DMS153 (cell line): ENCODE measurements at regions not wholly inside any gene's neighbourhood (a gene's known extent, or its start where the extent isn't known, plus 50 kb on each side); places are given as distances from the start of the nearest gene placed in this dataset.

Experiments
- DNase-seq: peaks from one replicate; lab custom pipeline; 2025; lab: John Stamatoyannopoulos, UW

DNA sequence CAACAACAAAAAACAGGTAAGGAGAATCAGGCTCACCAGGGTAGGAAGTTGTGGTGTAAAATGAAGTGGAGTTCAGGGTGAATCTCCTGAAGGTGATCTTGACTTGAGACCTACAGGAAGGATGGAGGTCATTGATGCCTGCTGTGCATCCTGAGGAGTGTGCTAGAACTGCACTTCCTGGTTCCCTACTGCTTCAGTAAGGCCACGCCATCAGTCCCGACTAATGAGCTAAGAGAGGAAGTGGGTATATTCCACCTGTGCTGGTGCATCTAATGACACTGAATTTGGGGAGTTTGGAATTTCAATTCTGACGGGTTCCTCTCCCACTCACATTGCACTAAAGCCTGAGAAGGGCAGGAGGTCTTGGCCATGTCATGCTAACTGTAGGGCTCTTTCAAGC is 349.3 kb upstream of the SLC14A2 start:
- no peak for DNase-seq

- no peak for DNase-seq
These were observed 347.7 kb upstream of the SLC14A2 start for GRCh38 chr18:45267622-45268021.

GRCh38 chr18:45268583-45268982 is 346.7 kb upstream of the SLC14A2 start:
- DNase-seq, result no peak

DNA sequence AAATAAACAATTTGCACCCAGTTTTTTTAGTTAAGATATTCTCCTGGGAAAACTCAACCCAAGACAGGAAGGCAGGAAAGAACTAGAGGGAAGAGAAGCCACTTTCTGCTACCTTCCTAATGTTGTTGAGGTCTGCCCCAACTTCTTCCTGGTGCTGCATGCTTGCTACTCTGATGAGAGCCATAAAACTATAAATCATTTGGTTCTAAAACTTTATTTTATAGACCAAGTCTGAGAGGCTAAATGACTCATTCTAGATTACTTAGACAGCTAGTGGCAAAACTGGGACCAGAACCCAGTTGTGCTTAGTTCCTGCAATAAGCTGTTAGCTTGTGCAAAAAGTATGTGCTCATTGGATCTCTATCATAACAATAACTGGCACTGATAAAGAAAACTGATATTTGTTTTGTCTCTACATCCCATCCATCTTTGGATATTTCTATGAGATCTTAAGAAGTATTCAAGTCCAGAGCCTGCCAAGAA is 344.9 kb upstream of the SLC14A2 start:
- DNase-seq, result no peak

DNA sequence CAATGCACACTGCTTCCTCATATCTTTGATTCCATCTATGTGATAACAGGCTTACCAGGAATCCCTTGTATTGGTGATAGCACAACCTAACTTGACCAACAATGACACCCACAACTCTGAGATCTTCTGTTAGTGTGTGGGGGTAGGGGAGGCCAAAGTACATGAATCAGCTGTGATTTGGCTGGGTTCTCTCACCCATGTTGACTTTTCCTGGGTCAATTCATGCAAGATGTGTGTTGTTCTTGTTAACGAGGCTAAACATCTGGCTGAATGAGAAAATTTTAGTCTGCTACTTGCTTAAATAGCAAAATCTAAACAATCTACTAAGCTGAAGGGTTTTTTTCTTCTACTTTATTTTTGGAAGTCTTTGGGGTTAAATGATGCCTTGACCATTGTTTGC is 341.2 kb upstream of the SLC14A2 start:
- DNase-seq, result no peak

DNA sequence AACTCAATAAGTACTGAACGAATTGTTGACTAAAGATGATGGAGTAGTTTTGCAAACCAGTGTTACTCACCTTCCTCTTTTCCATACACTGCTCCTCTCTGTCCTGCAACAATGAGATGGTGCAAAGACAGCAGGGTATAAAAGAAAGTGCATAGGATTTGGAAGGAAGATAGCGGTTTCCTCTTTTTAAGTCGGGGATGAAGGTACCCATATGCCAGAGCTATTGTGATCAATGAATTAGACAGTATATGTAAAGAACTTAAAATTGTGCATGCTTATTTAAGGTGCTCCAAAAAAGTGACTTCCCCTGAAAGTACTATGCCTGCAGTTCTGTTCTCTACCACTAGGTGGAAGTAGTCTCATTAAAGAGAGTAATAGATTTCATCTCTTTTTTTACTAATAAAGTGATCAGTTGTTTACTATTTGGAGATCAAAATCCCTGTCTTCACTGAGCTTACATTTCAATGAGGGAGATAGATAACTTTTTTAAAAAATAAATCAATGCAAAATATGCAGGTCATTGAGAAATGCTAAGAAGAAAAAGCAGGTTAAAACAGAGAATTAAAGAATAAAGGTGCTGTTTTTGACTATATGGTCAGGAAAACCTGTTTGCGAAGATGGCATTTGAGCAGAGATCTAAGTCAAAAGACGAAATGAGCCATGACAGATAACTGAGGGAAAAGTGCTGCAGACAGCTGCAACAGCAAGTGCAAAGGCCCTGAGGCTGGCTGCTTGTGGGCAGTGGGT is 339.7 kb upstream of the SLC14A2 start:
- DNase-seq, result no peak

DNA sequence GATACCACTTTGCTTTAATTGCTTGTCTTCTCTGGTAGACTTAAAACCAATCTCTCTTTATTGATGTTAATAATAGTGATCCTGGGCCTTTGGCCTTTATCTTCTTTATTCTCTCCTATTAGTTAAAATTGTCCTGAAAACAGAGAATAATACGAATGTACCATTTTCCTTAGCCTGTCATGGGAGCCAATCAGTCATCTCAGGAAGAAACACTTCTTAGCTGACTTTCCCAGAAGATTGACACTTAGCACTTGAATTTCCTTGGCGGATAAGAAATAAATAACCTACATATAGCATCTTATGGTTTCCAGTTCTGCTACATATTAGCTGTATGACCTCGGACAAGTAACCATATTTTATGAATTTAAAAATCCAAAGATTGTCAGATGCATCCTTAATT is 338.4 kb upstream of the SLC14A2 start:
- DNase-seq, result no peak

GRCh38 chr18:45277908-45278307 is 337.4 kb upstream of the SLC14A2 start:
- peak; percentile 17 for DNase-seq

- no peak for DNase-seq
These were observed 334.6 kb upstream of the SLC14A2 start for GRCh38 chr18:45280481-45281276.

DNA sequence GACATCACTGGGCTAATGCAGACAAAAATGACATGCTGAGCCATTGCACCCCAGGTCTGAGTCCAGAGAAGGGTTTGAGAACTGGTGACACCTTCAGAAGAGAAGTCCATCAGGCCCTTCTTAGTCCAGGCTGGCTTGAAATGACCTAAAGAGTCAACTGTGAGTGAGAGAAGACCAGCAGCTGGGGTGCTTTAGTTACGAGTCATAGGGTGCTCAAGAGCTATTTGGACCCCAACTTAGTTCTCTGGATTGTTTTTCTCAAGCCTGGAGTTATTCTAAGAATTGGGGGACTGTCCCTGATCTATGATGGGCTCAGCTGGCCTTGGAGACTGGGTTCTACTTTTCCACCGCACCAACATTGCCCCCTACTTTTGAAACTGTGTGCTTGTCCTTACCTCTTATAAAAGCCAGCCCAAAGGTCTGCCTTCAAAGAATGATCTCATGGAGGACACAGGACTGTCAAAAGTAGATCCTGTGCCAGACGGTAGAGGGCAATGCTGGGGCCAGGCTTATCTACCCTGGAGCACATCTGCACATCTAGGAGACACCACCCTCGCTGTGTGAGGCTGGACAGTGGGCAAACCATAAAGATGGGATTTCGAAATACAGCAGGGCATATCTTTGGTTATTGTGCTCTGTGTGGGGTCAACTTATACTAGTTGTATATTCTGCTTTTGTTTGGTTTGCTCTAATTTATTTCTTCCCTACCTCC is 333.0 kb upstream of the SLC14A2 start:
- DNase-seq, result no peak

DNA sequence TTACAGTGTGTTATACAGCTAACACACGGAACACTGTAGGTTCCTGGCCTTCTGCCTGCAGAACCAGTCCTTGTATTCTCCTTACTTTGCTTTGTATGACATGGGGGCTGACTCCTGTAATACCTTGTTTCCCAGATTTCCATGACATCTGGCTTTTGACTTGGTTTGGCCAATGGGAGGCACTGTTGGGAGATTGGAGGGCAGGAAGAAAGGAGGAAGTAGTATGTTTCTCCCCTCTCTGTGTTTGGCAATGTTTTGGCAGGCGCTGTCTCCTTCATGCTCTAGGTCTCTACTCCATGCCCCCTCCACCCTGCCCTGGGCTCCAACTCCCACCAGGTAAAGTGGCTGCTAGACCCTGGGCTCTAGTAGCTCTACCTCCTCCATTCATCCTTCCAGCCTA is 331.1 kb upstream of the SLC14A2 start:
- no peak for DNase-seq

DNA sequence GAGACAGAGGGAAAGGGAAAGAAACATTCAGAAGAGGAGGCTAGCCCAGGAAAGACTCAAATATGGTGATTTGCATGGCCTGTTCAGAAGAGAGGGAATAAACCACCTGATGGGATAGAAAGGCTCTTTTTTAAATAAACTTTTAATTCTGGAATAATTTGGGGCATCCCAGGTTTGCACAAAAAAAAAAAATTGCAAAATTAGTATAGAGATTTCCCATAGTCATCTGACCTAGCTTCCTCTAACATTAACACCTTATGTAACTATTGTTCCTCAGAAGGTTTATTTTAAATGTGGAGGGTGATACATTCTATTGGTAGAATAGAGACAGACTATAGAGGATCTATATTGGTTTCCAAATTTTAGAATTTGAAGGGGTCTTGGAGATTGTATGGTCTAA is 330.4 kb upstream of the SLC14A2 start:
- DNase-seq, result no peak

DNA sequence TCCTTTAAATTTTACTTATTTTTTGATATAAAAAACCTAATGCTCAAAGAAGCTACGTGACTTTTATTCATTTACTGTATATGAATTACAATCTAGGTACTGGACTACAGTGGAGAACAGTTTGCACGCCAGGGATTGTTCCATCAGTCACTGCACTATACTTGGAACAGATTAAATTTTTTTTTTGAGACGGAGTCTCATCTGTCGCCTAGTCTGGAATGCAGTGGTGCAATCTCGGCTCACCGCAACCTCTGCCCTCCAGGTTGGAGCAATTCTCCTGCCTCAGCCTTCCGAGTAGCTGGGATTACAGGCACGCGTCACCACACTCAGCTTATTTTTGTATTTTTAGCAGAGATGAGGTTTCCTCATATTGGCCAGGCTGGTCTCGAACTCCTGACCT is 330.0 kb upstream of the SLC14A2 start:
- DNase-seq, result no peak

DNA sequence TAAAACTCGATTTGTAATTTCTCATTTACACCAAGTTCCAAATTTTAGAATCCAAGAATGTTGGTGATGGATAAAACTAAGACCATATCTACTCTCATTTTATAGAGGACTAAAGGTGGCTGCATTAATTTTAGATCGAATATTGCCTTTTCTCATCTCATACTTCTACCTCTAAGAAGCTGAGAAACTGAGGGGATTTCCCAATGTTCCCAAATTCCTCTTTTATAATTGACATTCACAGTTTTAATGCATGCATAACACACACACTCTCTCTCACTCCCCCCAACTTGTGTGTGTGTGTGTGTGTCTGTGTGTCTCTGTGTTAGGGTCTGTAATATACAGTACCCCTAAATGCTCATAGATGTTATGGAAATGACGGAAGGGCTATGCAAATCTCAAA is 328.8 kb upstream of the SLC14A2 start:
- DNase-seq, result no peak

DNA sequence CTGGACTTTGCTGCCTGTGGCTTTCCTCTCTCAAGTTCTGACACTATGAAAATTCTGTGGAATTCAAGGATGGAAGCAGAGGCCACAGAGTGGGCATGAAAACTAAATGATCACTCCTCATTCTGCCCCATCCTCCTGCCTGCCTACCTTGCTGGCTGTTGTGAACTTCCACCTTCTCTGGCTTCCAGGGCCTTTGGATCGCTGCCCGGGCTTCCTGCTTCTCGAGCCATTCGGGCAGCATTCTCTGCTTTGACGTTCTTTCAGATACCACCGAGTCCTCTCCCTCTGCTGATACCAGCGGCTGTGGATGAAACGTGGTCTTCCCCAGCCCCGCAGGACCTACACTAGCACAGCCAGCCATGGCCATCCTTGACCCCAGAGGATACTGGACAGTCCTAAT is 327.7 kb upstream of the SLC14A2 start:
- DNase-seq, result no peak

- no peak for DNase-seq
These were observed 324.9 kb upstream of the SLC14A2 start for GRCh38 chr18:45290364-45290763.

- no peak for DNase-seq
These were observed 323.4 kb upstream of the SLC14A2 start for GRCh38 chr18:45291621-45292615.

DNA sequence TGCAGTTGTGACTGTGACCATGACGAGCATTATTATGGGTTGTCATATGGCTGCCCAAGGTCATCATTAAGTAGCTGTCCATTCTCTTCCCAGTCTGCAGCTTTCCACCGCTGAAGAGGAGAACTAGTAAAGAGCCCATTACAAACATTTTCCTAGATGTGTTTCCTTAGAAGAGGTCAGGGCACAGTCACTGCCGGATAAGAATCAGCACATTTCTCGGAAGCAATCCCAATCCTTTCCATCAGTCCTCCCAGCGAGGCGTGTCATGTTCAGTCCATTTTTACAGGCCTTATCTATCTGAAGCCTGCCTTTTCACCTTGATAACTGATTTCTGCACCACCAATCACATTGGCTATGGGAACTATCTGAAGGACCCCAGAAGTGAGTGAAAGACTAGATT is 319.9 kb upstream of the SLC14A2 start:
- DNase-seq, result no peak

- no peak for DNase-seq
These were observed 316.3 kb upstream of the SLC14A2 start for GRCh38 chr18:45298986-45299385.

GRCh38 chr18:45303026-45303425 is 312.2 kb upstream of the SLC14A2 start:
- DNase-seq, result no peak

DNA sequence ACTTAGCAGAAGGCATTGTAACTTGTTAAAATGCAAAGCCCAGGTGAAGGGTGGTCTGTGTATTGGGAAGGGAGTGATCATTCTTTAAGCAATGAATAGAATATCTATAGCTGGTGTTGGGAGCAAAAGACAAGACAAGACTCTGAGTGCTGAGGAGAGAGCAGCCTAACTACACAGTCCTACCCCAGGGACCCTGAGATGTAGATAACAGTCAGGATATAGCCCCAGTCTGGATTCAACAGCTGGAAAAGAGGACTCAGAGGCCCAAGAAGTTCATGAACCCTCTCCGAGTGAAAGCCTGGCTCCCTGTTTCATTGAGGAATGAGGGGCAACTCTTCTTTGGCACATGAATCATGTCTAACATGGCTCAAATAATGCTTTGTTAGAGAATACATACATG is 310.7 kb upstream of the SLC14A2 start:
- DNase-seq, result no peak
